ENCODE measurements at regions not wholly inside any gene's neighbourhood (a gene's known extent, or its start where the extent isn't known, plus 50 kb on each side); places are given as distances from the start of the nearest gene placed in this dataset.

GRCh38 chr5:123802298-123802951, 290.4 kb downstream of the CSNK1G3 start:
- no peaks in the 10 kb centered on the region for H3K27me3 ChIP-seq (replicated peaks; ENCODE audit: insufficient read depth, low read depth, low read length, poor library complexity)
- H3K27ac ChIP-seq (ENCODE audit: low read depth, low read length, poor library complexity, severe bottlenecking), result no peak overlapping the region
- H3K4me1 ChIP-seq (ENCODE audit: insufficient read depth, low read length, poor library complexity, severe bottlenecking), result peaks cover 10% of the 10 kb centered on the region
- no peaks in the 10 kb centered on the region for H3K36me3 ChIP-seq (ENCODE audit: insufficient read depth, low read length, poor library complexity, severe bottlenecking)
- no peak for DNase-seq (ENCODE audit: low spot score)
- ChIA-PET CTCF (no interaction called here), POLR2A (ENCODE audit: low non-redundant PET) (no interaction called here)
- no peak overlapping the region for H3K4me3 ChIP-seq (ENCODE audit: low read depth, low read length, poor library complexity, severe bottlenecking)
- H3K9me3 ChIP-seq (ENCODE audit: low read depth, low read length, poor library complexity, severe bottlenecking), result no peaks in the 10 kb centered on the region
- intact Hi-C loops (cut with micrococcal nuclease; ENCODE audit: unreplicated experiment), result no loop called here
- TF ChIP-seq CTCF (conservative IDR thresholded peaks at IDR 0.05; ENCODE audit: low read depth, low read length) (no peak), EZH2 (IDR thresholded peaks at IDR 0.05; ENCODE audit: borderline replicate concordance, low read depth, low read length, poor library complexity, severe bottlenecking) (no peak)
- no TSS peak for BruUV-seq (replicated peaks)

GRCh38 chr5:123800640-123801039, 288.7 kb downstream of the CSNK1G3 start:
- CTCF ChIA-PET, result no interaction called here
- BruUV-seq (replicated peaks), result no TSS peak
- no peaks in the 10 kb centered on the region for H3K4me1 ChIP-seq (ENCODE audit: insufficient read depth, low read length, poor library complexity, severe bottlenecking)
- H3K27me3 ChIP-seq (replicated peaks; ENCODE audit: insufficient read depth, low read depth, low read length, poor library complexity), result no peaks in the 10 kb centered on the region
- intact Hi-C loops (cut with micrococcal nuclease; ENCODE audit: unreplicated experiment), result no loop called here
- no peak for DNase-seq (ENCODE audit: low spot score)
- no peaks in the 10 kb centered on the region for H3K36me3 ChIP-seq (ENCODE audit: insufficient read depth, low read length, poor library complexity, severe bottlenecking)
- H3K9me3 ChIP-seq (ENCODE audit: low read depth, low read length, poor library complexity, severe bottlenecking), result no peaks in the 10 kb centered on the region
- no peak overlapping the region for H3K4me3 ChIP-seq (ENCODE audit: low read depth, low read length, poor library complexity, severe bottlenecking)
- no peak for TF ChIP-seq EZH2 (IDR thresholded peaks at IDR 0.05; ENCODE audit: borderline replicate concordance, low read depth, low read length, poor library complexity, severe bottlenecking)
- no peak for TF ChIP-seq CTCF (conservative IDR thresholded peaks at IDR 0.05; ENCODE audit: low read depth, low read length)
- POLR2A ChIA-PET (ENCODE audit: low non-redundant PET), result no interaction called here
- no peak overlapping the region for H3K27ac ChIP-seq (ENCODE audit: low read depth, low read length, poor library complexity, severe bottlenecking)

GRCh38 chr5:123795688-123796087, 283.7 kb downstream of the CSNK1G3 start:
- CTCF ChIA-PET, result no interaction called here
- Histone ChIP-seq H3K36me3 (ENCODE audit: insufficient read depth, low read length, poor library complexity, severe bottlenecking) (no peaks in the 10 kb centered on the region), H3K9me3 (ENCODE audit: low read depth, low read length, poor library complexity, severe bottlenecking) (no peaks in the 10 kb centered on the region), H3K4me1 (ENCODE audit: insufficient read depth, low read length, poor library complexity, severe bottlenecking) (no peaks in the 10 kb centered on the region), H3K27ac (ENCODE audit: low read depth, low read length, poor library complexity, severe bottlenecking) (no peak overlapping the region), H3K4me3 (ENCODE audit: low read depth, low read length, poor library complexity, severe bottlenecking) (no peak overlapping the region), H3K27me3 (replicated peaks; ENCODE audit: insufficient read depth, low read depth, low read length, poor library complexity) (no peaks in the 10 kb centered on the region)
- TF ChIP-seq CTCF (conservative IDR thresholded peaks at IDR 0.05; ENCODE audit: low read depth, low read length) (no peak), EZH2 (IDR thresholded peaks at IDR 0.05; ENCODE audit: borderline replicate concordance, low read depth, low read length, poor library complexity, severe bottlenecking) (no peak)
- DNase-seq (ENCODE audit: low spot score), result no peak
- POLR2A ChIA-PET (ENCODE audit: low non-redundant PET), result no interaction called here
- BruUV-seq (replicated peaks), result no TSS peak
- intact Hi-C loops (cut with micrococcal nuclease; ENCODE audit: unreplicated experiment), result no loop called here
